Right lobe of liver (tissue), 4 donors: ENCODE measurements at regions not wholly inside any gene's neighbourhood (a gene's known extent, or its start where the extent isn't known, plus 50 kb on each side); places are given as distances from the start of the nearest gene placed in this dataset.

Experiments used
- CTCF ChIP-seq, 4 donors: fragments of 200-600 bp in 3 of 4; fragments of 450-650 bp in 1 of 4; IDR thresholded peaks; one replicate each; pipeline versions ENCODE4 v1.5.1 to v1.8.0; 2016 to 2022; ENCODE audit warnings: antibody characterized with exemption in 4 of 4, mild to moderate bottlenecking in 2 of 4
- POLR2A ChIP-seq: fragments of 450-650 bp; IDR thresholded peaks from one replicate; pipeline ENCODE4 v1.6.1; 2017; ENCODE audit warnings: antibody characterized with exemption, mild to moderate bottlenecking
- donor health status: DM: no; HTN: no; CAD: no.
- donor health status: DM: no; HTN: no; CAD: no.
- donor health status: DM: no; HTN: yes; CAD: no.

- TF ChIP-seq POLR2A (no peak), CTCF (IDR thresholded peaks at IDR 0.05) (no peak)
Measured at GRCh38 chr6:106913676-106914280, 60.8 kb downstream of the CD24 start.
